BLaER1 (cell line): ENCODE measurements at regions not wholly inside any gene's neighbourhood (a gene's known extent, or its start where the extent isn't known, plus 50 kb on each side); places are given as distances from the start of the nearest gene placed in this dataset.

Source experiments
- H3K27ac ChIP-seq: shearing (Covaris generic); formaldehyde crosslinking; 2 replicates; pipeline ENCODE4 v1.8.1; 2022
- H3K27me3 ChIP-seq: shearing (Covaris generic); formaldehyde crosslinking; 2 replicates; pipeline ENCODE4 v1.8.1; 2022
- H3K36me3 ChIP-seq: shearing (Covaris generic); formaldehyde crosslinking; 2 replicates; pipeline ENCODE4 v1.8.1; 2022
- H3K4me1 ChIP-seq: shearing (Covaris generic); formaldehyde crosslinking; 2 replicates; pipeline ENCODE4 v1.8.1; 2022
- H3K4me2 ChIP-seq: shearing (Covaris generic); formaldehyde crosslinking; 2 replicates; pipeline ENCODE4 v1.8.1; 2022
- H3K4me3 ChIP-seq: shearing (Covaris generic); formaldehyde crosslinking; 2 replicates; pipeline ENCODE4 v1.8.1; 2022
- H3K9ac ChIP-seq: shearing (Covaris generic); formaldehyde crosslinking; 2 replicates; pipeline ENCODE4 v1.8.1; 2022
- H3K9me3 ChIP-seq: shearing (Covaris generic); formaldehyde crosslinking; 2 replicates; pipeline ENCODE4 v1.8.1; 2022
- H4K20me1 ChIP-seq: shearing (Covaris generic); formaldehyde crosslinking; 2 replicates; pipeline ENCODE4 v1.8.1; 2022
- Cebpa-rat ChIP-seq: shearing (Covaris generic); IDR thresholded peaks from 2 replicates; pipeline ENCODE4 v1.8.1; 2022

GRCh38 chr9:89730715-89731114, 125.9 kb downstream of the GADD45G start:
- H4K20me1 ChIP-seq, result no peaks in the 10 kb centered on the region
- no peak overlapping the region for H3K9ac ChIP-seq
- H3K4me3 ChIP-seq, result no peak overlapping the region
- peak overlapping the region; percentile 79 for H3K27ac ChIP-seq
- TF ChIP-seq Cebpa-rat, result no peak
- H3K27me3 ChIP-seq, result no peaks in the 10 kb centered on the region
- peaks cover 71% of the 10 kb centered on the region for H3K4me1 ChIP-seq
- H3K9me3 ChIP-seq, result no peaks in the 10 kb centered on the region
- H3K4me2 ChIP-seq, result peak overlapping the region; percentile 85
- H3K36me3 ChIP-seq, result no peaks in the 10 kb centered on the region

GRCh38 chr9:89731262-89732182, 126.7 kb downstream of the GADD45G start:
- H3K27ac ChIP-seq, result peak overlapping the region; percentile 79
- no peaks in the 10 kb centered on the region for H3K9me3 ChIP-seq
- no peaks in the 10 kb centered on the region for H3K36me3 ChIP-seq
- H3K4me3 ChIP-seq, result peak overlapping the region; percentile 44
- H3K9ac ChIP-seq, result peak overlapping the region; percentile 39; the same call in 1 of the 2 replicates
- peak overlapping the region; percentile 85 for H3K4me2 ChIP-seq
- H4K20me1 ChIP-seq, result no peaks in the 10 kb centered on the region
- H3K4me1 ChIP-seq, result peaks cover 79% of the 10 kb centered on the region
- TF ChIP-seq Cebpa-rat, result no peak
- H3K27me3 ChIP-seq, result no peaks in the 10 kb centered on the region

GRCh38 chr9:89732295-89732938, 127.6 kb downstream of the GADD45G start:
- H3K9ac ChIP-seq, result peak overlapping the region; percentile 39; the same call in 1 of the 2 replicates
- H4K20me1 ChIP-seq, result no peaks in the 10 kb centered on the region
- H3K36me3 ChIP-seq, result no peaks in the 10 kb centered on the region
- peak overlapping the region; percentile 44 for H3K4me3 ChIP-seq
- no peaks in the 10 kb centered on the region for H3K27me3 ChIP-seq
- no peaks in the 10 kb centered on the region for H3K9me3 ChIP-seq
- peak overlapping the region; percentile 79 for H3K27ac ChIP-seq
- no peak for TF ChIP-seq Cebpa-rat
- H3K4me1 ChIP-seq, result peaks cover 88% of the 10 kb centered on the region
- peak overlapping the region; percentile 85 for H3K4me2 ChIP-seq

- no peaks in the 10 kb centered on the region for H3K9me3 ChIP-seq
- H3K9ac ChIP-seq, result peak overlapping the region; percentile 39; the same call in 1 of the 2 replicates
- TF ChIP-seq Cebpa-rat, result no peak
These were observed 128.1 kb downstream of the GADD45G start for GRCh38 chr9:89732939-89733324.

GRCh38 chr9:89734600-89735041, 129.8 kb downstream of the GADD45G start:
- H3K4me3 ChIP-seq, result no peak overlapping the region
- peaks cover 98% of the 10 kb centered on the region for H3K4me1 ChIP-seq
- no peaks in the 10 kb centered on the region for H3K27me3 ChIP-seq
- no peak for TF ChIP-seq Cebpa-rat
- H3K4me2 ChIP-seq, result peak overlapping the region; percentile 85
- H3K9me3 ChIP-seq, result no peaks in the 10 kb centered on the region
- no peaks in the 10 kb centered on the region for H3K36me3 ChIP-seq
- H3K27ac ChIP-seq, result no peak overlapping the region
- no peak overlapping the region for H3K9ac ChIP-seq
- no peaks in the 10 kb centered on the region for H4K20me1 ChIP-seq

More at GRCh38 chr9:89732939-89733324, 128.1 kb downstream of the GADD45G start:
- peak overlapping the region; percentile 79 for H3K27ac ChIP-seq
- H3K4me1 ChIP-seq, result peaks cover 93% of the 10 kb centered on the region
- H3K36me3 ChIP-seq, result no peaks in the 10 kb centered on the region
- H4K20me1 ChIP-seq, result no peaks in the 10 kb centered on the region
- no peaks in the 10 kb centered on the region for H3K27me3 ChIP-seq
- peak overlapping the region; percentile 85 for H3K4me2 ChIP-seq
- H3K4me3 ChIP-seq, result 0 out of 2 replicates have a peak overlapping the region, but pooled peaks have one; percentile 44

GRCh38 chr9:89738137-89738932, 133.5 kb downstream of the GADD45G start:
- Histone ChIP-seq H3K36me3 (no peaks in the 10 kb centered on the region), H3K27ac (peak overlapping the region; percentile 25; the same call in 1 of the 2 replicates), H3K4me2 (peak overlapping the region; percentile 87), H3K4me1 (peaks cover 100% of the 10 kb centered on the region), H4K20me1 (no peaks in the 10 kb centered on the region), H3K9me3 (no peaks in the 10 kb centered on the region), H3K27me3 (no peaks in the 10 kb centered on the region), H3K9ac (no peak overlapping the region), H3K4me3 (no peak overlapping the region)
- no peak for TF ChIP-seq Cebpa-rat

- no peak for TF ChIP-seq Cebpa-rat
These were observed 134.7 kb downstream of the GADD45G start for GRCh38 chr9:89739511-89739910.

GRCh38 chr9:89739916-89740315, 135.1 kb downstream of the GADD45G start:
- H3K9me3 ChIP-seq, result no peaks in the 10 kb centered on the region
- peak overlapping the region; percentile 87 for H3K4me2 ChIP-seq

More at GRCh38 chr9:89739511-89739910, 134.7 kb downstream of the GADD45G start:
- Histone ChIP-seq H3K27me3 (no peaks in the 10 kb centered on the region), H3K36me3 (no peaks in the 10 kb centered on the region), H3K27ac (peak overlapping the region; percentile 85; the same call in 1 of the 2 replicates), H3K9me3 (no peaks in the 10 kb centered on the region), H3K9ac (no peak overlapping the region), H4K20me1 (no peaks in the 10 kb centered on the region), H3K4me1 (peaks cover 100% of the 10 kb centered on the region), H3K4me3 (no peak overlapping the region), H3K4me2 (peak overlapping the region; percentile 87)

GRCh38 chr9:89740722-89741121, 135.9 kb downstream of the GADD45G start:
- Histone ChIP-seq H4K20me1 (no peaks in the 10 kb centered on the region), H3K4me1 (peaks cover 100% of the 10 kb centered on the region), H3K9me3 (no peaks in the 10 kb centered on the region), H3K36me3 (no peaks in the 10 kb centered on the region), H3K9ac (peak overlapping the region; percentile 70), H3K4me3 (peak overlapping the region; percentile 43; the same call in 1 of the 2 replicates), H3K4me2 (peak overlapping the region; percentile 87), H3K27me3 (no peaks in the 10 kb centered on the region), H3K27ac (peak overlapping the region; percentile 85)
- TF ChIP-seq Cebpa-rat, result no peak

More at GRCh38 chr9:89739916-89740315, 135.1 kb downstream of the GADD45G start:
- Histone ChIP-seq H3K36me3 (no peaks in the 10 kb centered on the region), H3K27me3 (no peaks in the 10 kb centered on the region), H3K9ac (peak overlapping the region; percentile 70; the same call in 1 of the 2 replicates), H3K27ac (peak overlapping the region; percentile 85), H3K4me1 (peaks cover 100% of the 10 kb centered on the region), H3K4me3 (no peak overlapping the region), H4K20me1 (no peaks in the 10 kb centered on the region)
- no peak for TF ChIP-seq Cebpa-rat
